Neural cell (in vitro differentiated cells): ENCODE measurements at regions not wholly inside any gene's neighbourhood (a gene's known extent, or its start where the extent isn't known, plus 50 kb on each side); places are given as distances from the start of the nearest gene placed in this dataset.

Experiments used
- H2AFZ ChIP-seq: fragments of 200-600, 300-800 bp; sonication (generic), shearing (Covaris generic); 2 replicates; pipeline ENCODE4 v1.6.0; 2014; ENCODE audit warnings: low read depth, mild to moderate bottlenecking, antibody characterized with exemption, low read length, moderate library complexity
- H3F3A ChIP-seq: fragments of 200-600 bp; shearing (Covaris generic); 2 replicates; pipeline ENCODE4 v1.6.1; 2016; ENCODE audit warnings: mild to moderate bottlenecking, moderate library complexity, mixed read lengths, antibody characterized with exemption, low read length; ENCODE audit not compliant: insufficient read depth, poor library complexity, severe bottlenecking
- H3K27ac ChIP-seq: fragments of 200-600, 300-800 bp; sonication (generic), shearing (Covaris generic); 2 replicates; pipeline ENCODE4 v1.5.1; 2014; ENCODE audit warnings: mild to moderate bottlenecking, low read length, moderate library complexity
- H3K27me3 ChIP-seq: fragments of 300-800, 200-600 bp; sonication (generic), shearing (Covaris generic); 2 replicates; pipeline ENCODE4 v1.6.0; 2014; ENCODE audit warnings: mild to moderate bottlenecking, low read depth, low read length, moderate library complexity; ENCODE audit not compliant: insufficient read depth
- H3K36me3 ChIP-seq: fragments of 300-800, 200-600 bp; sonication (generic), shearing (Covaris generic); 2 replicates; pipeline ENCODE4 v1.5.1; 2014; ENCODE audit warnings: mild to moderate bottlenecking, antibody characterized with exemption, low read length, moderate library complexity; ENCODE audit not compliant: insufficient read depth
- H3K4me2 ChIP-seq: fragments of 300-800, 200-600 bp; sonication (generic), shearing (Covaris generic); 2 replicates; pipeline ENCODE4 v1.6.0; 2014; ENCODE audit warnings: mild to moderate bottlenecking, low read length
- H3K4me3 ChIP-seq: fragments of 300-800, 200-600 bp; sonication (generic), shearing (Covaris generic); 2 replicates; pipeline ENCODE4 v1.5.1; 2014; ENCODE audit warnings: mild to moderate bottlenecking, low read length, moderate library complexity
- H3K79me2 ChIP-seq: fragments of 200-600 bp; shearing (Covaris generic); replicated peaks from 2 replicates; pipeline ENCODE4 v1.6.0; 2014; ENCODE audit warnings: mild to moderate bottlenecking, low read length, moderate library complexity; ENCODE audit not compliant: insufficient read depth
- H3K9ac ChIP-seq: fragments of 300-800, 200-600 bp; sonication (generic), shearing (Covaris generic); 2 replicates; pipeline ENCODE4 v1.6.1; 2016; ENCODE audit warnings: mild to moderate bottlenecking, low read length, mixed read lengths
- H3K9me2 ChIP-seq: fragments of 200-600 bp; shearing (Covaris generic); 2 replicates; pipeline ENCODE4 v1.6.1; 2016; ENCODE audit warnings: mild to moderate bottlenecking, low read length, mixed read lengths; ENCODE audit not compliant: insufficient read depth
- H3K9me3 ChIP-seq: fragments of 200-600, 300-800 bp; sonication (generic), shearing (Covaris generic); 2 replicates; pipeline ENCODE4 v1.6.1; 2016; ENCODE audit warnings: mild to moderate bottlenecking, mixed run types, low read length, moderate library complexity, mixed read lengths
- H4K20me1 ChIP-seq: fragments of 200-600 bp; shearing (Covaris generic); 2 replicates; pipeline ENCODE4 v1.6.1; 2016; ENCODE audit warnings: mild to moderate bottlenecking, mixed run types; ENCODE audit not compliant: insufficient read depth
- CTCF ChIP-seq: fragments of 450-650 bp; IDR thresholded peaks from 2 replicates; pipeline ENCODE4 v1.5.1; 2014; ENCODE audit warnings: antibody characterized with exemption, mild to moderate bottlenecking, moderate library complexity; ENCODE audit not compliant: poor library complexity, severe bottlenecking
- EP300 ChIP-seq: fragments of 450-650 bp; conservative IDR thresholded peaks from 2 replicates; pipeline ENCODE4 v1.6.1; 2014; ENCODE audit warnings: antibody characterized with exemption, mild to moderate bottlenecking, moderate library complexity; ENCODE audit not compliant: poor library complexity, severe bottlenecking
- EZH2 ChIP-seq: fragments of 200-600, 300-800 bp; shearing (Covaris generic), sonication (generic); IDR thresholded peaks from 2 replicates; pipeline ENCODE4 v1.6.1; 2014; ENCODE audit warnings: antibody characterized with exemption, low read length, borderline replicate concordance, mild to moderate bottlenecking; ENCODE audit not compliant: insufficient read depth, poor library complexity, severe bottlenecking
- MXI1 ChIP-seq: fragments of 450-650 bp; conservative IDR thresholded peaks from 2 replicates; pipeline ENCODE4 v1.6.1; 2014; ENCODE audit warnings: antibody characterized with exemption, mild to moderate bottlenecking; ENCODE audit not compliant: poor library complexity, severe bottlenecking
- POLR2AphosphoS5 ChIP-seq: IDR thresholded peaks from 2 replicates; pipeline ENCODE4 v1.6.1; 2012
- RAD21 ChIP-seq: fragments of 450-650 bp; conservative IDR thresholded peaks from 2 replicates; pipeline ENCODE4 v1.6.1; 2014; ENCODE audit warnings: antibody characterized with exemption, mild to moderate bottlenecking, moderate library complexity
- REST ChIP-seq: IDR thresholded peaks from 2 replicates; pipeline ENCODE4 v1.6.1; 2012; ENCODE audit warnings: borderline replicate concordance
- SMC3 ChIP-seq: fragments of 450-650 bp; conservative IDR thresholded peaks from 2 replicates; pipeline ENCODE4 v1.6.1; 2014; ENCODE audit warnings: antibody characterized with exemption, mild to moderate bottlenecking, moderate library complexity; ENCODE audit not compliant: poor library complexity
- TAF1 ChIP-seq: IDR thresholded peaks from 2 replicates; pipeline ENCODE4 v1.6.1; 2012; ENCODE audit warnings: low read depth

GRCh38 chr4:180541678-180542077 is 1701.5 kb upstream of the TENM3 start:
- Histone ChIP-seq H3K79me2 (no peaks in the 10 kb centered on the region), H3F3A (no peaks in the 10 kb centered on the region), H3K9me2 (no peaks in the 10 kb centered on the region), H3K4me2 (no peak overlapping the region), H2AFZ (no peak overlapping the region), H3K27me3 (no peaks in the 10 kb centered on the region), H3K36me3 (no peaks in the 10 kb centered on the region), H3K9ac (no peak overlapping the region), H3K9me3 (no peaks in the 10 kb centered on the region), H3K4me3 (no peak overlapping the region), H4K20me1 (no peaks in the 10 kb centered on the region), H3K27ac (no peak overlapping the region)
- TF ChIP-seq RAD21 (no peak), REST (no peak), EP300 (no peak)

GRCh38 chr4:180542445-180543100 is 1700.6 kb upstream of the TENM3 start:
- no peaks in the 10 kb centered on the region for H3K36me3 ChIP-seq
- no peak overlapping the region for H3K4me3 ChIP-seq
- no peaks in the 10 kb centered on the region for H3K9me3 ChIP-seq
- no peaks in the 10 kb centered on the region for H3K27me3 ChIP-seq
- no peak overlapping the region for H3K4me2 ChIP-seq
- no peak overlapping the region for H3K27ac ChIP-seq
- no peaks in the 10 kb centered on the region for H4K20me1 ChIP-seq
- H3K9me2 ChIP-seq = no peaks in the 10 kb centered on the region
- H3K9ac ChIP-seq = no peak overlapping the region
- no peaks in the 10 kb centered on the region for H3K79me2 ChIP-seq
- H2AFZ ChIP-seq = no peak overlapping the region
- H3F3A ChIP-seq = no peaks in the 10 kb centered on the region
- TF ChIP-seq POLR2AphosphoS5 = no peak

GRCh38 chr4:180550106-180550505 is 1693.1 kb upstream of the TENM3 start:
- Histone ChIP-seq H3K4me3 (no peak overlapping the region), H3K9ac (no peak overlapping the region), H3K9me3 (peaks cover 3% of the 10 kb centered on the region), H3F3A (no peaks in the 10 kb centered on the region), H4K20me1 (no peaks in the 10 kb centered on the region), H3K27ac (no peak overlapping the region), H3K36me3 (no peaks in the 10 kb centered on the region), H3K9me2 (no peaks in the 10 kb centered on the region), H3K79me2 (no peaks in the 10 kb centered on the region), H3K4me2 (no peak overlapping the region), H2AFZ (no peak overlapping the region), H3K27me3 (no peaks in the 10 kb centered on the region)
- no peak for TF ChIP-seq TAF1
- TF ChIP-seq POLR2AphosphoS5 = no peak
- no peak for TF ChIP-seq MXI1
- TF ChIP-seq SMC3 = no peak
- no peak for TF ChIP-seq REST
- TF ChIP-seq CTCF = no peak
- no peak for TF ChIP-seq EP300
- no peak for TF ChIP-seq EZH2
- TF ChIP-seq RAD21 = no peak
